Lung (tissue), 11 donors: ENCODE measurements at regions not wholly inside any gene's neighbourhood (a gene's known extent, or its start where the extent isn't known, plus 50 kb on each side); places are given as distances from the start of the nearest gene placed in this dataset.

Experiments
- ATAC-seq: fragments of 200-7000 bp; cut with Tn5 transposase; one replicate; pipeline ENCODE4 v1.9.1; 2020; ENCODE audit warnings: moderate number of reproducible peaks; ENCODE audit not compliant: insufficient read depth, low FRiP score
- DNase-seq, 3 donors: peaks; one replicate each; pipeline ENCODE4 v3.0.0-alpha.2; 2013 to 2017
- H3K27ac ChIP-seq, 2 donors: one replicate each; pipeline ENCODE4 v1.5.1; 2013; ENCODE audit warnings: mild to moderate bottlenecking in 2 of 2, moderate library complexity in 2 of 2, control low read depth in 1 of 2, inconsistent platforms in 1 of 2, low read depth in 1 of 2, low read length in 1 of 2
- H3K27me3 ChIP-seq, 3 donors: one replicate each; pipeline ENCODE4 v1.5.1; 2013; ENCODE audit warnings: low read length in 2 of 3; ENCODE audit not compliant: control insufficient read depth in 3 of 3, insufficient read depth in 3 of 3
- H3K36me3 ChIP-seq, 4 donors: one replicate each; pipeline ENCODE4 v1.5.1; 2013; ENCODE audit warnings: low read length in 4 of 4, mild to moderate bottlenecking in 1 of 4, moderate library complexity in 1 of 4; ENCODE audit not compliant: control insufficient read depth in 4 of 4, insufficient read depth in 4 of 4
- H3K4me1 ChIP-seq, 5 donors: one replicate each; pipeline ENCODE4 v1.5.1; 2013; ENCODE audit warnings: low read length in 5 of 5, mild to moderate bottlenecking in 2 of 5, moderate library complexity in 1 of 5; ENCODE audit not compliant: control insufficient read depth in 5 of 5, insufficient read depth in 5 of 5
- H3K4me3 ChIP-seq: one replicate; pipeline ENCODE4 v1.5.1; 2013; ENCODE audit warnings: mild to moderate bottlenecking, control low read depth, moderate library complexity
- H3K9ac ChIP-seq, 2 donors: one replicate each; pipeline ENCODE4 v1.5.1; 2013; ENCODE audit warnings: low read length in 2 of 2, control low read depth in 1 of 2; ENCODE audit not compliant: insufficient read depth in 1 of 2
- H3K9me3 ChIP-seq, 4 donors: one replicate each; pipeline ENCODE4 v1.5.1; 2013; ENCODE audit warnings: low read length in 3 of 4, mild to moderate bottlenecking in 1 of 4, moderate library complexity in 1 of 4; ENCODE audit not compliant: control insufficient read depth in 4 of 4, insufficient read depth in 3 of 4
- WGBS, 2 donors: extraction: QIAGEN DNeasy Blood & Tissue Kit; methylation state at CpG; one replicate each; pipeline ENCODE4 v1.1.7; 2013; 5-methylcytosine and 5-hydroxymethylcytosine counted together
- TF ChIP-seq, protein P1 (sequence below): IDR thresholded peaks from 2 replicates; pipeline ENCODE4 v1.5.1; 2012; ENCODE audit warnings: mild to moderate bottlenecking; ENCODE audit errors: control extremely low read depth, extremely low read depth
- donor health status: control.
- donor health status: control.
- donor health status: Bipolar disorder and iron deficiency.
- donor health status: healthy.
- donor health status: DM: yes; HTN: yes; CAD: no.

DNA sequence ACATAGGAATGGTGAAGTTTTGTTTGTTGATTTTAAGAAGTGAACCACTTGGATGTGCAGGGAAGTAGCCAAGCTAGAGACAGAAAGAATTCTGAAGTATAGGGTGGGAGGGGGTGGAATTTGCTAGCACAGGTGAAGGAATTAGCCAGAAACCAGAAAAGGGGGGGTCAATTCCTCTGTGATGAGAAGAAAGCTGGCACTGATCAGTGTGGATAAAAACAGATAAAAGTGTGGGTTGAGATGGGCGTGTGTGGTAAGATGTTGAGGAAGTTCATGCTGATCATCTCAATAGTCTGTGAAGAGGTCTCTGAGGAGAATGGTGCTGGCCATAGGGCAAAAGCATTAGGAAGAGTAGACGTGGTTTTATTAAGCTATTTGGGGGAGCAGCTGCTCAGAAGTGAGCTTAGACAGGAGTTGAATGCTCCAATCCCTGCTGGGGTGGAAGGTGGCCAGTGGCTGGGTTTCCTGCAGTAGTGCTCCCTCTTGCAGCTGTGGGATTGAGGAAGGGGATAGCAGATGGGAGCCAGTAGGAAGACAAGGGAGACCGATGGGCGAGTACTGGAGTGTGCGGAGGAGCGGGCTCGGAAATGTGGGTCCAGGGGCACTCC, 88.7 kb upstream of the ELL2 start:
- WGBS, 2 donors = 81 to 85% methylated on average over 7 of the region's 7 CpGs
- TF ChIP-seq, protein P1, sequence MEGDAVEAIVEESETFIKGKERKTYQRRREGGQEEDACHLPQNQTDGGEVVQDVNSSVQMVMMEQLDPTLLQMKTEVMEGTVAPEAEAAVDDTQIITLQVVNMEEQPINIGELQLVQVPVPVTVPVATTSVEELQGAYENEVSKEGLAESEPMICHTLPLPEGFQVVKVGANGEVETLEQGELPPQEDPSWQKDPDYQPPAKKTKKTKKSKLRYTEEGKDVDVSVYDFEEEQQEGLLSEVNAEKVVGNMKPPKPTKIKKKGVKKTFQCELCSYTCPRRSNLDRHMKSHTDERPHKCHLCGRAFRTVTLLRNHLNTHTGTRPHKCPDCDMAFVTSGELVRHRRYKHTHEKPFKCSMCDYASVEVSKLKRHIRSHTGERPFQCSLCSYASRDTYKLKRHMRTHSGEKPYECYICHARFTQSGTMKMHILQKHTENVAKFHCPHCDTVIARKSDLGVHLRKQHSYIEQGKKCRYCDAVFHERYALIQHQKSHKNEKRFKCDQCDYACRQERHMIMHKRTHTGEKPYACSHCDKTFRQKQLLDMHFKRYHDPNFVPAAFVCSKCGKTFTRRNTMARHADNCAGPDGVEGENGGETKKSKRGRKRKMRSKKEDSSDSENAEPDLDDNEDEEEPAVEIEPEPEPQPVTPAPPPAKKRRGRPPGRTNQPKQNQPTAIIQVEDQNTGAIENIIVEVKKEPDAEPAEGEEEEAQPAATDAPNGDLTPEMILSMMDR = no peak
- H3K27me3 ChIP-seq = no peaks in the 10 kb centered on the region
- DNase-seq (no peak), ATAC-seq (no peak)
- no peaks in the 10 kb centered on the region for H3K9me3 ChIP-seq
- H3K9ac ChIP-seq = no peak overlapping the region
- no peaks in the 10 kb centered on the region for H3K36me3 ChIP-seq
- H3K4me3 ChIP-seq = no peak overlapping the region
- H3K4me1 ChIP-seq = peaks cover 0 to 6% (median 3%) of the 10 kb centered on the region in 5 donors
- no peak overlapping the region for H3K27ac ChIP-seq

DNA sequence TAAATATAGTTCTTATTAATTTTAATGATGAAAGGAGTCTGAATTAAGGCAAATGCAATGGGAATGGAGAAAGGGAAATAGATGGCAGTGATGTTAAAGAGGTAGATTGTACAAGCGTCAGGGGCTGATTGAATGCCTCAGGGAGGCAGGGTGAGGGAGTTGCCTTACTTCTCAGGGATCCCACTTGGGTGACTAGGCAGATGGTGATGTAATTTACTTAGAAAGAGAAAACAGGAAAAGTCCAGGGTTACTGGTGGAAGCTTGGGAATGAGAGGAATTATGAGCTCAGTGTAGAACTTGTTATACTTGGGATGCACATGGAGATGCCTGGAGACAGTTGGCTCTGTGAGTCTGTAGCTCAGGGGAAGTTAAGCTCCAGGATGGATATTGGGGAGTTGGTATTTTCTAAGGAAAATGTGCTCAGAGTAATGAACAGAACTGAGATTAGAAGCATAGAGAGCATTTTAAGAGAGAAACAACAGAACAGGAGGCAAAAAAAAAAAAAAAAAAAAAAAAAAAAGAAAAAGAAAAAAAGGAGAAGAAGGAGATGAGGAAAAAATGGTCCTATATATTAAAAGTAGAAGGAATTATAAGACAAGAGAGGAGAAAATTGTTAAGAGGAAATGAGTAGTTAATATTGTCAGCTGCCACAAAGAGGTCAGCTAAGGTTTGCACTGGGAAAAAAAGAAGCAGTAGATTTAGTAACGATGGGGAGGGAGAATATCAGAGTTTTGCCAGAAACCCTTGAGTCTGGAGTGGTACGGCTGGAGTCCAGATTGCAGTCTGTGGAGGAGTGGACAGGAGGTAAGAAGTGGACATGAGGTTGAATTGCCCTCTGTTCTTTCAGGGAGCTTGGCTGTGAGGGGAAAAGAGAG, 88.0 kb upstream of the ELL2 start:
- H3K9me3 ChIP-seq = no peaks in the 10 kb centered on the region
- ATAC-seq (no peak), DNase-seq (no peak)
- no peak overlapping the region for H3K4me3 ChIP-seq
- H3K27ac ChIP-seq = no peak overlapping the region
- H3K36me3 ChIP-seq = no peaks in the 10 kb centered on the region
- H3K27me3 ChIP-seq = no peaks in the 10 kb centered on the region
- 34 to 35% methylated on average over 3 of the region's 3 CpGs for WGBS, 2 donors
- no peak overlapping the region for H3K9ac ChIP-seq
- H3K4me1 ChIP-seq = peaks cover 0 to 6% (median 3%) of the 10 kb centered on the region in 5 donors
- TF ChIP-seq, protein P1 = no peak

DNA sequence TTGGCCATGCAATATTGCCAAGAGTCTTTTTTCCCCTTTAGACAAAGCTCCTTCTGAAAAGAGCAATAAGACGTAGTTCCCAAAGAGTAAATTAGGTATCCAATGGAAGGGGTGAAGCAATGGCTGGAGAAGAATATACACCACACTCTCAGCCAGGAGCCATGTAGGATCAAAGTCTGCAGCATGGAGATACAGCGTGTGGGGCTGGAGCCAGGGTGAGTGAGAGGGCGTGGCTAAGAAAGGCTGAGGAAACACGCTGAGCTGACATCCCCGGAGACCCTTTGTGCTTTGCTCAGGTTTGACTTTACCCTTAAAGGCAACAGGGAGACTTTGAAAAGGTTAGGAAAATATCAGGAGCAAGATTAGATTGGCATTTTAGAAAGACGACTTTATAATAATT, 87.1 kb upstream of the ELL2 start:
- Histone ChIP-seq H3K36me3 (no peaks in the 10 kb centered on the region), H3K9ac (no peak overlapping the region), H3K4me1 (peaks cover 0 to 6% (median 3%) of the 10 kb centered on the region in 5 donors), H3K27ac (no peak overlapping the region), H3K4me3 (no peak overlapping the region), H3K9me3 (no peaks in the 10 kb centered on the region), H3K27me3 (no peaks in the 10 kb centered on the region)
- TF ChIP-seq, protein P1 = no peak
- no peak for DNase-seq
- no peak for ATAC-seq
- 64 to 80% methylated on average over 6 of the region's 6 CpGs for WGBS, 2 donors
